ENCODE measurements at regions not wholly inside any gene's neighbourhood (a gene's known extent, or its start where the extent isn't known, plus 50 kb on each side); places are given as distances from the start of the nearest gene placed in this dataset.

DNA sequence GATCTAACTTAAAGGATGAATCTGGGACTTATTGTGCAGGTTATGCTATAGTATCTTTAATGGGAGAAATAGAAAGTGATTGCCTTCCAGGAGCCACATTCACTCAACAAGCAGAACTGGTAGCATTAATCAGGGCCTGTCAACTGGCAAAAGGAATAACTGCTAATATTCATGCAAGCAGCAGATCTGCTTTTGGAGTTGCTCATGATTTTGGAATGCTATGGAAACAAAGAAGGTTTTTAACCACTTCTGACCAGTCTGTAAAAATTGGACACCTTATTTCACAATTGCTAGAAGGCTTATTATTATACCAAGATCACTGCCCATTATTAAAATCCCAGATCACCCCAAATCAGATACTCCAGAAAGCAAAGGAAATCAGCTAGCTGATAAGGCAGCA, 200.4 kb downstream of the MREG start:
- TF ChIP-seq, protein P1, sequence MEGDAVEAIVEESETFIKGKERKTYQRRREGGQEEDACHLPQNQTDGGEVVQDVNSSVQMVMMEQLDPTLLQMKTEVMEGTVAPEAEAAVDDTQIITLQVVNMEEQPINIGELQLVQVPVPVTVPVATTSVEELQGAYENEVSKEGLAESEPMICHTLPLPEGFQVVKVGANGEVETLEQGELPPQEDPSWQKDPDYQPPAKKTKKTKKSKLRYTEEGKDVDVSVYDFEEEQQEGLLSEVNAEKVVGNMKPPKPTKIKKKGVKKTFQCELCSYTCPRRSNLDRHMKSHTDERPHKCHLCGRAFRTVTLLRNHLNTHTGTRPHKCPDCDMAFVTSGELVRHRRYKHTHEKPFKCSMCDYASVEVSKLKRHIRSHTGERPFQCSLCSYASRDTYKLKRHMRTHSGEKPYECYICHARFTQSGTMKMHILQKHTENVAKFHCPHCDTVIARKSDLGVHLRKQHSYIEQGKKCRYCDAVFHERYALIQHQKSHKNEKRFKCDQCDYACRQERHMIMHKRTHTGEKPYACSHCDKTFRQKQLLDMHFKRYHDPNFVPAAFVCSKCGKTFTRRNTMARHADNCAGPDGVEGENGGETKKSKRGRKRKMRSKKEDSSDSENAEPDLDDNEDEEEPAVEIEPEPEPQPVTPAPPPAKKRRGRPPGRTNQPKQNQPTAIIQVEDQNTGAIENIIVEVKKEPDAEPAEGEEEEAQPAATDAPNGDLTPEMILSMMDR (IDR thresholded peaks at IDR 0.05; ENCODE audit: borderline replicate concordance, insufficient read depth, low read depth, low read length) = no peak
- no peak overlapping the region for H3K4me3 ChIP-seq (ENCODE audit: low read depth, low read length)

GRCh38 chr2:215811409-215812345, 201.7 kb downstream of the MREG start:
- H3K4me3 ChIP-seq (ENCODE audit: low read depth, low read length) = no peak overlapping the region
- TF ChIP-seq, protein P1 (IDR thresholded peaks at IDR 0.05; ENCODE audit: borderline replicate concordance, insufficient read depth, low read depth, low read length) = no peak

DNA sequence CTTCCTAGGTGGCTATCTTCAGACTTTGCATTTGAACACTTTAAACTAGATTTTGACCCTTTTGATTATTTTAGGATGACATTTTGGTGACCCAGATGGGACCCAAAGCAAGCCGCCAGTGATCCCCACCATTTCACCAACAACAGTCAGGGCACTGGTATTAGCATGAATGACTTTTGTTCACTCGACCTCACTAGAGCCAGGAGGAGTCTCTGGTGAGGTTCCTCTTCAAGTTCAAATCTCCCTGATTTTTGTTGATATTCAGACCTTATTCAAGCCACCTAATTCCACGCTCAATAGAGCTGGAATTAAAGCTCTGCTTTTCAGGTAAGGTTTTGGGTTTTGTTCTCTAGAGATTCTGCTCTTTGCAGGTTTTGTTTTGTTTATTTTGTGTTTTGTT, 202.3 kb downstream of the MREG start:
- TF ChIP-seq, protein P1 (IDR thresholded peaks at IDR 0.05; ENCODE audit: borderline replicate concordance, insufficient read depth, low read depth, low read length) = no peak
- no peak overlapping the region for H3K4me3 ChIP-seq (ENCODE audit: low read depth, low read length)

DNA sequence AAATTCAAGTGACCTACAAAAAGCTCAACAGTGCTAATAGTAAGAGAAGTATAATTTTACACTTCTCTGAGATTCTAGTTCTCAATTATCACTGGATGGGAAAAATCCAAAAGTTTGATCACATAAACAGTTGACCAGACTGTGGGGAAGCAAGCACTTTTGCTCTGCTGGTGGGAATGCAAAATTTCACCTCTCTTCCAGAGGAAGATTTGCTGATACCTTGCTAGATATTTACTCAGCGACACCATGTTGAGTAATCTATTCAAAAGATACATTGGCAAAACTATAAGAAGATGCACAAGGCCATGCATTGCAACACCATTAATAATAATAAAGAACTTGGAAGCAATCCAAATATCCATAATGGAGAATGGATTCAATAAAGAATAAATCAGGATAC, 204.4 kb downstream of the MREG start:
- TF ChIP-seq, protein P1 (IDR thresholded peaks at IDR 0.05; ENCODE audit: borderline replicate concordance, insufficient read depth, low read depth, low read length) = no peak
- no peak overlapping the region for H3K4me3 ChIP-seq (ENCODE audit: low read depth, low read length)

GRCh38 chr2:215808194-215808593, 205.2 kb downstream of the MREG start:
- TF ChIP-seq, protein P1 (IDR thresholded peaks at IDR 0.05; ENCODE audit: borderline replicate concordance, insufficient read depth, low read depth, low read length) = no peak
- H3K4me3 ChIP-seq (ENCODE audit: low read depth, low read length) = no peak overlapping the region

DNA sequence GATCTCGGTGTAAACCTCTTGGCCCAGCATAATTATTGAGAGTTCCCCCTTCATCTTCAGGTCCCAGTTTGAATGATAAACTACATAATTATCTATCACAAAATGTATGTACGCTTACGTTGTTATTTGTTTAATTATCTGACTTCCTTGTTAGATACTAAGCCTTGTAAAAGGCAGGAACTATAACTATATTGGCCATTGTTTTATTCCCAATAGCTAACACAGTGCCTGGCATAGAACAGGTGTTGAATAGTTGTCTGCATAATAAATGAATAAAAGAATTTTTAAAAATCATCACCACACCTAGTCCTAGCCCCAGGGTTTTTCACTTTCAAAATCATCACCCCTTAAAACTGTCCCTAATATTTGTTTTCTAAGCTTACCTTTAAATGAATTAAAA, 207.9 kb downstream of the MREG start:
- TF ChIP-seq, protein P1 (IDR thresholded peaks at IDR 0.05; ENCODE audit: borderline replicate concordance, insufficient read depth, low read depth, low read length) = no peak
- no peak overlapping the region for H3K4me3 ChIP-seq (ENCODE audit: low read depth, low read length)

DNA sequence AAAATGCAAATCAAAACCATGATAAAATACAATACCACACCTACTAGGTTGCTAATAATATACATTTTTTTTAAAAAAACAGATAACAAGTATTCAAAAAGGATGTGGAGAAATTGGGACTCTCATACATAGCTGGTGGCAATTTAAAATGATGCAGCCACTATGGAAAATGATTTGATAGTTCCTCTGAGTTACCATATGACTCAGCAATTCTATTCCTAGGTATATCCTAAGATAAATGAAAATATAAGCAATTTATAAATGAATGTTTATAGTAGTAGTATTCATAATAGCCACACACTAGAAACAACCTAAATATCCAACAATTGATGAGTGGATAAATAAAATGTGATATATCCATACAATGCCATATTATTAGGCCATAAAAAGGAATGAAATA, 210.2 kb downstream of the MREG start:
- no peak overlapping the region for H3K4me3 ChIP-seq (ENCODE audit: low read depth, low read length)
- TF ChIP-seq, protein P1 (IDR thresholded peaks at IDR 0.05; ENCODE audit: borderline replicate concordance, insufficient read depth, low read depth, low read length) = no peak
